HEK293 (cell line): ENCODE measurements at regions not wholly inside any gene's neighbourhood (a gene's known extent, or its start where the extent isn't known, plus 50 kb on each side); places are given as distances from the start of the nearest gene placed in this dataset.

Source experiments
- CTCF ChIA-PET: fragments of 350-600 bp; formaldehyde crosslinking; extraction: SDS; loops from one replicate; lab custom pipeline; 2021; ENCODE audit warnings: antibody characterized with exemption; lab: Yijun Ruan, JAX
- POLR2A ChIA-PET: fragments of 300-600 bp; formaldehyde crosslinking; extraction: SDS; loops from one replicate; lab custom pipeline; 2020; ENCODE audit warnings: antibody characterized with exemption, inconsistent platforms; lab: Yijun Ruan, JAX
- H3K27ac ChIP-seq: fragments of 200-500 bp; sonication (Bioruptor generic); 2 replicates; pipeline ENCODE4 v1.5.1; 2014; ENCODE audit warnings: low read depth, low read length, control low read depth, inconsistent platforms; ENCODE audit errors: extremely low read depth
- H3K36me3 ChIP-seq, 2 experiments: fragments of 200-500 bp in 1 of 2; sonication (Bioruptor generic) in 1 of 2; 1 replicate in 1 of 2; 2 replicates in 1 of 2; pipeline ENCODE4 v1.5.1; 2014 to 2017; ENCODE audit warnings: inconsistent platforms in 2 of 2, low read length in 2 of 2; ENCODE audit not compliant: control insufficient read depth in 2 of 2, insufficient read depth in 1 of 2
- H3K4me1 ChIP-seq: fragments of 200-500 bp; sonication (Bioruptor generic); 2 replicates; pipeline ENCODE4 v1.5.1; 2014; ENCODE audit warnings: mild to moderate bottlenecking, low read length, inconsistent platforms; ENCODE audit not compliant: control insufficient read depth, insufficient read depth
- H3K4me3 ChIP-seq: 2 replicates; pipeline ENCODE4 v1.5.1; 2011; ENCODE audit warnings: low read depth, mild to moderate bottlenecking, control low read depth, low read length, moderate library complexity
- H3K9me3 ChIP-seq: fragments of 200-500 bp; sonication (Bioruptor generic); 2 replicates; pipeline ENCODE4 v1.5.1; 2014; ENCODE audit warnings: low read depth, low read length, inconsistent platforms; ENCODE audit not compliant: control insufficient read depth, insufficient read depth
- EGR2 ChIP-seq: fragments of 450-650 bp; formaldehyde crosslinking; IDR thresholded peaks from 2 replicates; pipeline ENCODE4 v1.5.1; 2016; ENCODE audit warnings: low read depth, missing biosample characterization, missing genetic modification characterization
- FEZF1 ChIP-seq: fragments of 450-650 bp; formaldehyde crosslinking; IDR thresholded peaks from 2 replicates; pipeline ENCODE4 v1.5.1; 2016; ENCODE audit warnings: missing biosample characterization, missing genetic modification characterization
- IKZF3 ChIP-seq: fragments of 450-650 bp; IDR thresholded peaks from 2 replicates; pipeline ENCODE4 v1.5.0; 2018; ENCODE audit warnings: missing biosample characterization, mild to moderate bottlenecking, missing genetic modification characterization, moderate library complexity
- KLF8 ChIP-seq: fragments of 450-650 bp; formaldehyde crosslinking; IDR thresholded peaks from 2 replicates; pipeline ENCODE4 v1.5.1; 2016; ENCODE audit warnings: missing biosample characterization, missing genetic modification characterization
- PRDM1 ChIP-seq: fragments of 450-650 bp; formaldehyde crosslinking; IDR thresholded peaks from 2 replicates; pipeline ENCODE4; 2016; ENCODE audit warnings: missing biosample characterization, missing genetic modification characterization
- PRDM4 ChIP-seq: fragments of 450-650 bp; formaldehyde crosslinking; IDR thresholded peaks from 2 replicates; pipeline ENCODE4 v1.5.1; 2017; ENCODE audit warnings: missing biosample characterization, missing genetic modification characterization
- WT1 ChIP-seq: fragments of 450-650 bp; formaldehyde crosslinking; IDR thresholded peaks from 2 replicates; pipeline ENCODE4 v1.5.1; 2016; ENCODE audit warnings: missing biosample characterization, missing genetic modification characterization
- ZBTB1 ChIP-seq: fragments of 450-650 bp; formaldehyde crosslinking; IDR thresholded peaks from 2 replicates; pipeline ENCODE4 v1.5.1; 2016; ENCODE audit warnings: missing biosample characterization, missing genetic modification characterization
- ZBTB20 ChIP-seq: fragments of 450-650 bp; formaldehyde crosslinking; IDR thresholded peaks from 2 replicates; pipeline ENCODE4 v1.5.1; 2016; ENCODE audit warnings: missing biosample characterization, missing genetic modification characterization
- ZBTB21 ChIP-seq: fragments of 450-650 bp; formaldehyde crosslinking; IDR thresholded peaks from 2 replicates; pipeline ENCODE4 v1.5.1; 2017; ENCODE audit warnings: missing biosample characterization, missing genetic modification characterization
- ZBTB26 ChIP-seq: fragments of 450-650 bp; formaldehyde crosslinking; optimal IDR thresholded peaks from 2 replicates; pipeline ENCODE3; 2016; ENCODE audit warnings: missing biosample characterization, mild to moderate bottlenecking, missing genetic modification characterization
- ZNF248 ChIP-seq: fragments of 450-650 bp; formaldehyde crosslinking; IDR thresholded peaks from 2 replicates; pipeline ENCODE4 v1.5.1; 2017; ENCODE audit warnings: missing biosample characterization, missing genetic modification characterization
- ZNF26 ChIP-seq: fragments of 450-650 bp; formaldehyde crosslinking; IDR thresholded peaks from 2 replicates; pipeline ENCODE4 v1.5.1; 2016; ENCODE audit warnings: missing biosample characterization, missing genetic modification characterization
- ZNF341 ChIP-seq: fragments of 450-650 bp; formaldehyde crosslinking; IDR thresholded peaks from 2 replicates; pipeline ENCODE4; 2016; ENCODE audit warnings: low read depth, missing biosample characterization, missing genetic modification characterization
- ZNF510 ChIP-seq: fragments of 450-650 bp; formaldehyde crosslinking; IDR thresholded peaks from 2 replicates; pipeline ENCODE4 v1.5.1; 2018; ENCODE audit warnings: mild to moderate bottlenecking, missing genetic modification characterization, missing biosample characterization; ENCODE audit not compliant: insufficient replicate concordance
- ZNF514 ChIP-seq: fragments of 450-650 bp; formaldehyde crosslinking; IDR thresholded peaks from 2 replicates; pipeline ENCODE4 v1.5.1; 2016; ENCODE audit warnings: missing biosample characterization, missing genetic modification characterization
- ZNF624 ChIP-seq: fragments of 450-650 bp; formaldehyde crosslinking; IDR thresholded peaks from 2 replicates; pipeline ENCODE4 v1.5.1; 2017; ENCODE audit warnings: missing biosample characterization, missing genetic modification characterization
- ZNF837 ChIP-seq: fragments of 450-650 bp; formaldehyde crosslinking; IDR thresholded peaks from 2 replicates; pipeline ENCODE4 v1.5.1; 2016; ENCODE audit warnings: missing biosample characterization, missing genetic modification characterization
- TF ChIP-seq, protein P1 (sequence below): fragments of 450-650 bp; formaldehyde crosslinking; IDR thresholded peaks from 2 replicates; pipeline ENCODE4 v1.5.1; 2016; ENCODE audit warnings: missing biosample characterization, missing genetic modification characterization
- TF ChIP-seq, protein P2 (sequence below): fragments of 450-650 bp; formaldehyde crosslinking; IDR thresholded peaks from 2 replicates; pipeline ENCODE4 v1.5.1; 2016; ENCODE audit warnings: missing biosample characterization, missing genetic modification characterization
- TF ChIP-seq, protein P3 (sequence below): fragments of 450-650 bp; formaldehyde crosslinking; IDR thresholded peaks from 2 replicates; pipeline ENCODE4 v1.5.1; 2016; ENCODE audit warnings: missing biosample characterization, missing genetic modification characterization

GRCh38 chr2:72041638-72042111 is 106.0 kb downstream of the CYP26B1 start (continued):
- no peak for TF ChIP-seq ZNF341 (tag by site-specific recombination)

- Histone ChIP-seq H3K9me3 (no peaks in the 10 kb centered on the region; the same call in 1 of the 2 replicates), H3K36me3 (no peaks in the 10 kb centered on the region), H3K4me1 (no peaks in the 10 kb centered on the region), H3K4me3 (no peak overlapping the region), H3K27ac (no peak overlapping the region)
- TF ChIP-seq, protein P1, sequence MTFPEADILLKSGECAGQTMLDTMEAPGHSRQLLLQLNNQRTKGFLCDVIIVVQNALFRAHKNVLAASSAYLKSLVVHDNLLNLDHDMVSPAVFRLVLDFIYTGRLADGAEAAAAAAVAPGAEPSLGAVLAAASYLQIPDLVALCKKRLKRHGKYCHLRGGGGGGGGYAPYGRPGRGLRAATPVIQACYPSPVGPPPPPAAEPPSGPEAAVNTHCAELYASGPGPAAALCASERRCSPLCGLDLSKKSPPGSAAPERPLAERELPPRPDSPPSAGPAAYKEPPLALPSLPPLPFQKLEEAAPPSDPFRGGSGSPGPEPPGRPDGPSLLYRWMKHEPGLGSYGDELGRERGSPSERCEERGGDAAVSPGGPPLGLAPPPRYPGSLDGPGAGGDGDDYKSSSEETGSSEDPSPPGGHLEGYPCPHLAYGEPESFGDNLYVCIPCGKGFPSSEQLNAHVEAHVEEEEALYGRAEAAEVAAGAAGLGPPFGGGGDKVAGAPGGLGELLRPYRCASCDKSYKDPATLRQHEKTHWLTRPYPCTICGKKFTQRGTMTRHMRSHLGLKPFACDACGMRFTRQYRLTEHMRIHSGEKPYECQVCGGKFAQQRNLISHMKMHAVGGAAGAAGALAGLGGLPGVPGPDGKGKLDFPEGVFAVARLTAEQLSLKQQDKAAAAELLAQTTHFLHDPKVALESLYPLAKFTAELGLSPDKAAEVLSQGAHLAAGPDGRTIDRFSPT = no peak
- TF ChIP-seq ZNF26 (tag by site-specific recombination) = no peak
- no peak for TF ChIP-seq ZNF510 (tag by site-specific recombination)
- ChIA-PET CTCF (interaction anchor here (1.2 kb wide), 1 partner anchor 47 kb away, joined by 3 read pairs; no protein-coding TSS in a partner anchor), POLR2A (no interaction called here)
Measured at GRCh38 chr2:72040629-72041571, 106.8 kb downstream of the CYP26B1 start.

DNA sequence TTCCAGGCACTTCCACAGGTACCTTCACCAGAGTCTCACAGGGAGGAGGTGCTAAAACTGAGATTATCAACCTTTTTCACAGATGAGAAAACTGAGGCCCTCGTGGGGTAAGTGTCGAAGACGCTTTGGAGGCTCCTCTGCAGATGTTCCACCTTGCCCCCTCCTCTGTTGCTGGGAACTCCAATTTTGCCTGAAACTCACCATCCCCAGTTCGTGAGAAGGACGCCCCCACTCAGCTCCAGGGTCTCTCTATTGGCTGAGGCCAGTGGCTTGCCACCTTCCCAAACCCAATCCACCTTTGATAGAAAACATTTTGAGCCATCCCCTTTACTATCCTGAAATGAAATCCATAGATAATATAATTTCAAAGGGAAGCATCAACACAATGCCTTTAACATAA is 109.1 kb downstream of the CYP26B1 start:
- Histone ChIP-seq H3K4me1 (no peaks in the 10 kb centered on the region), H3K9me3 (no peaks in the 10 kb centered on the region), H3K4me3 (no peak overlapping the region), H3K27ac (no peak overlapping the region), H3K36me3 (no peaks in the 10 kb centered on the region)
- ChIA-PET POLR2A (no interaction called here), CTCF (no interaction called here)
- TF ChIP-seq FEZF1 (no peak), ZBTB26 (no peak), KLF8 (tag by site-specific recombination) (no peak), IKZF3 (no peak), ZNF248 (tag by site-specific recombination) (no peak), ZNF514 (no peak), ZBTB21 (no peak), PRDM1 (tag by site-specific recombination) (no peak), ZBTB20 (no peak), ZBTB1 (no peak), ZNF624 (tag by site-specific recombination) (no peak), ZNF837 (tag by site-specific recombination) (no peak), EGR2 (tag by site-specific recombination) (no peak), PRDM4 (tag by site-specific recombination) (no peak), WT1 (tag by site-specific recombination) (no peak)
- TF ChIP-seq, protein P2, sequence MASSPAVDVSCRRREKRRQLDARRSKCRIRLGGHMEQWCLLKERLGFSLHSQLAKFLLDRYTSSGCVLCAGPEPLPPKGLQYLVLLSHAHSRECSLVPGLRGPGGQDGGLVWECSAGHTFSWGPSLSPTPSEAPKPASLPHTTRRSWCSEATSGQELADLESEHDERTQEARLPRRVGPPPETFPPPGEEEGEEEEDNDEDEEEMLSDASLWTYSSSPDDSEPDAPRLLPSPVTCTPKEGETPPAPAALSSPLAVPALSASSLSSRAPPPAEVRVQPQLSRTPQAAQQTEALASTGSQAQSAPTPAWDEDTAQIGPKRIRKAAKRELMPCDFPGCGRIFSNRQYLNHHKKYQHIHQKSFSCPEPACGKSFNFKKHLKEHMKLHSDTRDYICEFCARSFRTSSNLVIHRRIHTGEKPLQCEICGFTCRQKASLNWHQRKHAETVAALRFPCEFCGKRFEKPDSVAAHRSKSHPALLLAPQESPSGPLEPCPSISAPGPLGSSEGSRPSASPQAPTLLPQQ = no peak
- TF ChIP-seq, protein P3, sequence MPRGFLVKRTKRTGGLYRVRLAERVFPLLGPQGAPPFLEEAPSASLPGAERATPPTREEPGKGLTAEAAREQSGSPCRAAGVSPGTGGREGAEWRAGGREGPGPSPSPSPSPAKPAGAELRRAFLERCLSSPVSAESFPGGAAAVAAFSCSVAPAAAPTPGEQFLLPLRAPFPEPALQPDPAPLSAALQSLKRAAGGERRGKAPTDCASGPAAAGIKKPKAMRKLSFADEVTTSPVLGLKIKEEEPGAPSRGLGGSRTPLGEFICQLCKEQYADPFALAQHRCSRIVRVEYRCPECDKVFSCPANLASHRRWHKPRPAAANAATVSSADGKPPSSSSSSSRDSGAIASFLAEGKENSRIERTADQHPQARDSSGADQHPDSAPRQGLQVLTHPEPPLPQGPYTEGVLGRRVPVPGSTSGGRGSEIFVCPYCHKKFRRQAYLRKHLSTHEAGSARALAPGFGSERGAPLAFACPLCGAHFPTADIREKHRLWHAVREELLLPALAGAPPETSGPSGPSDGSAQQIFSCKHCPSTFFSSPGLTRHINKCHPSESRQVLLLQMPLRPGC (tag by site-specific recombination) = no peak
